Urothelium cell line (cell line): ENCODE measurements at regions not wholly inside any gene's neighbourhood (a gene's known extent, or its start where the extent isn't known, plus 50 kb on each side); places are given as distances from the start of the nearest gene placed in this dataset.
"Not testable (repeated sequence)": the region's sequence is repeated elsewhere in the genome, so short reads cannot be mapped to it uniquely, and the experiment has no call there.

ENCODE experiments used
- DNase-seq: peaks from one replicate; pipeline ENCODE4 v3.0.0; 2011; ENCODE audit warnings: low spot score, mixed read lengths
- FAIRE-seq: peaks from 2 replicates; lab custom pipeline; 2011; peaks lifted over from hg19 to GRCh38; lab: Jason Lieb, UNC

DNA sequence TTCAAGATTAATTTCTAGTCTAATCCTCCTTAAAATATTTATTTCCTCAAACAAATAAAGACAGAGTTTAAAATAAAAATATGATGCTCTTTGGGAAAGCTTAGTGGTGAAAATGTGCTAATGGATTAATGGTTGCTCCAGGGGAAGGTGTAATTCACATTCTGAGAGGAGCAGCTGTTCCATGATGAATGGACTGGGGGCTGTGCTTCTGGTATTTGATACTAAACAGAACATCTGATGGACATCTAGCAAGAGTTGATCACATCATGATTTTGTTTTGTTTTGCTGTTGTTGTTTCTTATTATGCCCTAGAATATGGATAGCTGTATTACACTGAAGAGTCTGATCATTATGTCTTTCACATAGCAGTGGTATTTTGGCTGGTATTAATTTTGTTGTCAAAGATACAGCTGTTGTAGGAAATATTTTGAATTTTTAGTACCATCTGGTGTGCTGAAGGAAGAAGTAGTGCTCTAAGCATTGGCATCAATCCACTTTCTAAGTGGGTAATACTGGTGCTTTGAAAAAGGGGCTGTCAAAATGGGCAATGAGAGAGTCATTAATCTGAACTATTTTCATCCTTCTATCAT is 296.4 kb downstream of the ADAMTS20 start:
- FAIRE-seq (no peak), DNase-seq (no peak)

DNA sequence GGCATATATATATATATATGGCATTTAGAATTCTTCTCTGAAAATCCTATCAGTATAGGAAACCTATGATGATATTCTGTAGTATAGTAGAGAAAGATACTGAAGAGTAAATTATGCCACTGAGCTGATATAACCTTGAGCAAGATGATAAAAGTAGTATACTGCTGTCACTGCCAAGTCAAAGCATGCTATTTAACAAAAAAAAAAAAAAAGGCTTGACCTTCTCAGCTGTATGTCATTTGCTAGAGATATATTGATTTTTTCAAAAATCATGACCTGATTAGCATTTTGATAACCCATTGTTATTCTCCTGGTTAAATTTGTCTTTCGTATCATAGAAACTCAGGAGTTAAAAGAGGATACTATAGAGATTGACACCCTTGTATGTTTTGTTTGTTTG is 299.4 kb downstream of the ADAMTS20 start:
- no peak for DNase-seq
- FAIRE-seq, result no peak

DNA sequence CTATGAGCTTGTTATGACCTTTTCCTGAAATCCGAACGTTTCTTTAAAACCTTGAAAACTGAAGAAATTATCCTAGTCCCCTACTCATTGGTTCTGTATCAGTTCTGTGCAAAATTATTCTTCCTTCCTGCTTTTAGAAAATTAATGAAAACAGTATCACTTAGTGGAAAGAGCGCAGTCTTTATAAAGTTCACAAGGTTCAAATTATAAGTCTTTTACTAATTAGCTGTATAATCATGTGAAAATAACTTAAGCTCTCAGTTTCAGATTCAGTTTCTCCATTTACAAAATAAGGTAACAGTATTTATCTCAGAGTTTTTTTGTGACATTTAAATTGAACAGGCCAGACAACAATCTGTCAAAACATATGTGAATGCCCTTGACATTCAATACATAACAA is 306.1 kb downstream of the ADAMTS20 start:
- no peak for DNase-seq
- no peak for FAIRE-seq

DNA sequence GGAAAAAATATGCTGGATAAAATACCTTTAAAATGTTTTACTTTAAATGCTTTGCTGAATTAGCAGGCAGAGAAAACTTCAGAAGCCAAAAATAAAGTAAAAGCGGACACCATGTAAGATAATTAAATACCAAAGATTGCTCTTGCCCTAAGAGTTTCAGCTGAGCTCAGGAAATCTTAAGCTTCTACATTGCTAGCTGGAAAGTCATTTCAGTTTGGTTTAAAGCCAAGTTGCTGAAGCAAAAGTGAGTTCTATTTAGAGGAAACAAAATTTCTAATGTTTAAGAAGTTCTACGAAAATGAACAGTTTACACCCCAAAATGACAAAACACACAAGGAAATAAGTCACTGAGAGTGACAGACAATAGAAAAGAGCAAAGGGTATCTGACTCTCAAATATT is 310.0 kb downstream of the ADAMTS20 start:
- DNase-seq (no peak), FAIRE-seq (no peak)

- DNase-seq, result no peak
- FAIRE-seq, result no peak
These were observed 313.7 kb downstream of the ADAMTS20 start for GRCh38 chr12:43238281-43238680.

DNA sequence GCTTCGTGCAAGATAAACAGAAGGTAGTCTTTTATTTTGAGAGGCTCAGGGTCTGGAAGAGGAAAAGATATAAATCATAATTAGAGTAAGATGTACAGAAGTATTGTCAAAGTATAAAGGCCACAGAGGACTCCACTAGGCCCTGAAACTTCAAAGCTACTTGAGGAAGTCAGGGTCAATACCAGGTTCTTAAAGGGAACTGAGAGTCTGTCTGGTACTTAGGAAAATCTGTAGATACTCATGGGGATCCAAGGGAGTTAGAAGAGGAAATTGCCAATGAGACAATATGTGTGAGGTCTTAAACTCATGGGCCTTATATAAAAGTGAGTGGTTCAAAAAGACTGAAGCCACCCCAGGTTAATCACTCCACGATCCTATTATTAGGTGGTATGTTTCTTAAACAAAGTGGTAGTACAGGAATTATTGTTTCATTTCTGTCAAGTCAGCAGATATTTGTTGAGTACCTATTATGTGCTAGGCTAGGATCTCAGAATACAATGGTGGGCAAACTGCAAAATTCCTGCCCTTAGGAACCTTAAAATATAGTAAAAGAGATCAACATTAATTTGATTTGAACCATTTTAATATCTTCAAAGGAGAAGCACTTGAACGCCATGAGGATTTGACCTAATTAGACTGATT is 314.6 kb downstream of the ADAMTS20 start:
- FAIRE-seq (no peak), DNase-seq (no peak)

DNA sequence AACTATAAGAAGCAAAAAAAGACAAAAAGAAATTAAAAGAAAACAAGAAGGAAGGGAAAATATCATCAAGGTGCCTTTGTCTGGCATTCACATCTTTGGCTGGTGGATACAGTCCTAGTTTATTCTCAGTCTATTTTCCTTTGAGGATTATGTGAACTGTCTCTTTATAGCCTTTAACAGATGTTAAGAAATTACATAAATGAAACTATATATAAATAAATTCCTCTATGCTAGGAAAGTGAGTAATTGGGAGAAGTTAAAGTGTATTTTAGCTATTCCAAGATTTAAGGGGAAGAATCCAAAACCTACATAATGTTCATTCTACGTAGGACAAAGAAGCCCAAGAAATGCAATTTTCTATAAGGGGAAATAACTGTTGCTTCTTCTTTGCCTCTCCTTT is 316.3 kb downstream of the ADAMTS20 start:
- no peak for FAIRE-seq
- no peak for DNase-seq

DNA sequence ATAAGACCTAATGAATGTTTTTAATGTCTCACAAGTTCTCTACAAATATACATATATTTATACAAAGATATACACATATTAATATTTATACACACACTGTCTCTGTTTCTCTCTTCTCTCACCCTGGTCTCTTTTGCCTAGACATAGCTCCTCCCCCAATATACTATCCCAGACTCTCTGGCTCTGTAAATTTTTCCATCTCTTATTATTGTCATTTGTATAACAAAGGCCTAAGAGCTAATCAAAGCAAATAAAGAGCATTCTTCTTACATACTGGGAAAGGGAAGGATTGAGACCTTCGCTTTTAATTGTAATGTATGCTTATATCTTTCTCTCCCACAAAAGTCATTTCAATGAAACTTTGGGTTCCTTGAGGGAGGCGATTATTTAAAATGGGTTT is 318.1 kb downstream of the ADAMTS20 start:
- FAIRE-seq (no peak), DNase-seq (no peak)

- FAIRE-seq, result no peak
- DNase-seq, result no peak
These were observed 325.9 kb downstream of the ADAMTS20 start for GRCh38 chr12:43226151-43226550.

DNA sequence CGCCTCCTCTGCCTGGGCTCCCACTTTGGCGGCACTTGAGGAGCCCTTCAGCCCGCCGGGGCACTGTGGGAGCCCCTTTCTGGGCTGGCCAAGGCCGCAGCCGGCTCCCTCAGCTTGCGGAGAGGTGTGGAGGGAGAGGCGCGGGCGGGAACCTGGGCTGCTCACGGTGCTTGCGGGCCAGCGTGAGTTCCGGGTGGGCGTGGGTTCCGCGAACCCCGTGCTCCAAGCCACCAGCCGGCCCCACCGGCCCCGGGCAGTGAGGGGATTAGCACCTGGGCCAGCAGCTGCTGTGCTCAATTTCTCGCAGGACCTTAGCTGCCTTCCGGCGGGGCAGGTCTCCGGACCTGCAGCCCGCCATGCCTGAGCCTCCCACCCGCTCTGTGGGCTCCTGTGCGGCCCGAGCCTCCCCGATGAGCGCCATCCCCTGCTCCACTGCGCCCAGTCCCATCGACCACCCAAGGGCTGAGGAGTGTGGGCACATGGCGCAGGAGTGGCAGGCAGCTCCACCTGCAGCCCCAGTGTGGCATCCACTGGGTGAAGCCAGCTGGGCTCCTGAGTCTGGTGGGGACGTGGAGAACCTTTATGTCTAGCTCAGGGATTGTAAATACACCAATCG is 327.7 kb downstream of the ADAMTS20 start:
- not testable (repeated sequence) for FAIRE-seq, DNase-seq

DNA sequence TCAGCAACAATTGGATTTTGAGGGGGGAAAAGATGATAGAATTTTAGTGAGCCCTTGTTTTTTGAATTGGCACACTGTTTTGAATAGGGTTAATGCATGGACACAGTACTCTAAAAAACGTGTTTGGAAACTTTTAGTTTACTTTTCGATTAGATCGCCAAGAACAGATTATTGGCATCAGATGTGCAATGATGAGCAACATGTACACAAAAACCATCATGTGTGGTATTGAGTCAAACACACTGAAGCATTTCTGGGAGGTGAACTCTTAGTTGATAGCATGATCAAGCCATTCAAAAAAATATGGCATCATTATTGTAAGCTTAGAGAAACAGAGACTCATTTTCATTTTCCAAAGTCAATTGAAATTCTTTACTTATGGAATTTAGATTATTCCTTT is 329.2 kb downstream of the ADAMTS20 start:
- FAIRE-seq (no peak), DNase-seq (no peak)

- FAIRE-seq, result no peak
- DNase-seq, result no peak
These were observed 330.8 kb downstream of the ADAMTS20 start for GRCh38 chr12:43221216-43221615.

- DNase-seq (no peak), FAIRE-seq (no peak)
These were observed 335.5 kb downstream of the ADAMTS20 start for GRCh38 chr12:43216490-43216889.

DNA sequence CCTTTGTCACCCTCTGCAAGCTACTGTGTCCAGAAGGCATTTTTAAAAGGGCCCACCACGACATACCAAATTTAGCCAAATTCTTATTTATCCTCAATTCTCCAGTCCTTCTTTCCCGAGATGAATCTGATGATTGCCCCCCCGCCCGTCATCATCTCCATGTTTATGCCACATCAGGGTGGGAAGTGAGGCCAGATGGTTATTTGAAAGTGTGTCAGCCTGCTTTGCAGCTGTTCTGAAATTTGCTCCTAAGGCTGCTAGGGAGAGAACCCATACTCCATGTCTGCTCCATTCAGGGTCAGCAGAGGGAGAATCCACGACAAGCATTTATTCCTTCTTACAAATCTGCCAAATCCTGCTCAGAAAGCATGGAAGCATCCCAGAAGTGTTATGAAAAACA is 337.8 kb downstream of the ADAMTS20 start:
- FAIRE-seq (no peak), DNase-seq (no peak)

DNA sequence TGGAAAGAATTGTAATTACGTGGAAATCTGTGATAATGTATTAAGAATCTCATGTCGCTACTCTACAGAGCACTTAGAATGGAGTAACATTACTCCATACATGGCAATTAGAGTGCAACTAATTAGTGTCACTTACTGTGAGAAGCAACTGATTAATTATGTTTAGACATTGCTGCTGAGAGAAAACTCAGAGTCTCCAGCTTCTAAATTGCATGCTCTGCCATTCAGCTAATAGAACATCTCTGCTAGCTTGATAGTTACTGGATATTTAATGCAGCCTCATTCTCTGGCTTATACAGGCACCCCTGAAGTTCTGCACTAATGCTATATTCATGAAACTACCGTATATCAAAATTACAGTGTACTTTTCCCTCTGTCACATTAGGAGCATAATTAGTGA is 338.4 kb downstream of the ADAMTS20 start:
- no peak for DNase-seq
- FAIRE-seq, result no peak

DNA sequence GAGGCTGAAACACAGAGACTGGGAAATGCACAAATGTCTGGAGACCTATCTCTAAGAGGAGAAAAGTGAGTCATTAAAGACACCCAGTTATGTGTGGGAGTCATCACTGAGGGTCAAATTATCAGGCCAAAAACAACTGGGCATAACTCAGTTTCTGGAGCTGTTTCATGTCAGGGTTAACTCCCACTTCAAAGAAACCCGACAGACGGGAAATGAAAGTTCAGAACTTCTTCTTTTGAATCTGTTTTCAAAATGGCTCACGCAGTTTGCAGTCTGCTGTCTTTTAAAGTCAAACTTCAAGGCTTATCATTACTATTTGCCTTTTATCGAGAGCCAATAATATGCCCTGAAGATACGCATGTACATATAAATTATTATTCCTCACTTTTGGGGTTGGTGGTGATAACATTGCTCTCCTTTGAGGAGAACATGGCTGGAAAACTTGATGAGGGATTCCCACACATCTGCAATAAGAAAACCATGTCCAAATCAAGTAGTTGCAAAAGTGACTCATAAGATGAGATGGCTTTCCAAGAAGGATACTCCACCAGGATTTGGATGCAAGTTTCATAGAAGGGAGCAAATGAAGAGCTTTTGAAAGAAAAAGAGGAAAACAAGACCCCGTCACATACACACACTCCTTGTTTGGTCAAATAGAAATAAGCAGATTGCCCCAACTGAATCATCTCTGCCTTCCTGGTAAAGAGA is 341.4 kb downstream of the ADAMTS20 start:
- FAIRE-seq, result no peak
- DNase-seq, result peak; percentile 6

- FAIRE-seq, result no peak
- DNase-seq, result no peak
These were observed 343.4 kb downstream of the ADAMTS20 start for GRCh38 chr12:43208627-43209026.

DNA sequence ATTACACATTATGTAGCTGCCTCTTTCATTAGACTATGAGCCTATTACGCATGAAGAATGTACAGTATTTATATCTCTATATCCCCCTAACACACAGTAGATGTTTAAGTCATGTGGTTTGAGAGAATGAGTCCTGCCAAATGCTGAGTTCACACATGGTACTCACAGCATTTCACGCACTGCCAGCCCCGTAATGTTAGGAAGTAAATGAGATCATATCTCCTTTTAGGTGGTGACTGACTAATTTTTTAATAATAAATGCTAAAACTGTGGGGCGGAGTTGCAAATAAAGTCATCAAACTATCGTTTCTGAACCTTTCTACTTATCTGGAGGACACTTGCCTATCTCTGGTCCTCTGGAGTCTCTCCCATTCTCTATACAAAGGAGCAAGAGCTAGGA is 343.8 kb downstream of the ADAMTS20 start:
- FAIRE-seq (no peak), DNase-seq (no peak)

DNA sequence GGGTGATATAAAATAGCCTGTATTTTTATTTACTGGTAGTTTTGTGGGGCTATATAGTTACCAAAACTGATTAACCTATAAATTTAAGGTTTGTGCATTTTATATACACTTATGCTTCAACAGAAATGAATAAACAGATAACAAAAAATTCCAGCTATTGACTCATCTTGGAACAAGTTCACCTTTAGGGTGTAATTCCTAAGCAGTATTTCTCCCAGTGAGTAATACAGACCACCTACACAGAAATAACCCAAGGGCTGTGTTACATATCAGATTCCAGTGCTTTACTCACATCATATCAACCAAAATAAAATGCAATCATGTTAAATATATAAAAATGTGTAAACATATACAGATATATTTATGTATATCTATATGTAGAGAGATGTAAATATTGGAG is 345.6 kb downstream of the ADAMTS20 start:
- DNase-seq, result peak; percentile 6
- FAIRE-seq, result no peak

DNA sequence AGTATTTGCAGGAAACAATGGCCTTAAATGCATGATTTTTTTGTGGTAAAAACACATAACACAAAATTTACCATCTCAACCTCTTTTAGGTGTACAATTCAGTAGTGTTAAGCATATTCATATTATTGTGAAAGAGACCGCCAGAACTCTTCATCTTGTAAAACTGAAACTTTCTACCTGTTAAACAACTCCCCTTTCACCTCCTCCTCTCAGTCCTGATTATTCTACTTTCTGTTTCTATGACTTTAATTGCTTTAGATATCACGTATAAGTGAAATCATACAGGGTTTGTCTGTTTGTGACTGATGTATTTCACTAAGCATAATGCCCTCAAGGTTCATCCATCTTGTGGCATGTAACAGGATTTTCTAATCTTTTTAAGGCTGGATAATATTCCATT is 353.4 kb downstream of the ADAMTS20 start:
- DNase-seq, result no peak
- no peak for FAIRE-seq

GRCh38 chr12:43196268-43196907 is 355.6 kb downstream of the ADAMTS20 start:
- FAIRE-seq (no peak), DNase-seq (no peak)
